Limb (tissue), 2 donors: ENCODE measurements at regions not wholly inside any gene's neighbourhood (a gene's known extent, or its start where the extent isn't known, plus 50 kb on each side); places are given as distances from the start of the nearest gene placed in this dataset.
"Not testable (repeated sequence)": the region's sequence is repeated elsewhere in the genome, so short reads cannot be mapped to it uniquely, and the experiment has no call there.

Experiments used
- DNase-seq, 2 donors: peaks; one replicate each; pipeline ENCODE4 v3.0.0-alpha.2; 2016; ENCODE audit errors: extremely low spot score in 2 of 2

- no peak for DNase-seq
Observed at GRCh38 chr6:15905488-15906419, 223.1 kb upstream of the MYLIP start.

DNA sequence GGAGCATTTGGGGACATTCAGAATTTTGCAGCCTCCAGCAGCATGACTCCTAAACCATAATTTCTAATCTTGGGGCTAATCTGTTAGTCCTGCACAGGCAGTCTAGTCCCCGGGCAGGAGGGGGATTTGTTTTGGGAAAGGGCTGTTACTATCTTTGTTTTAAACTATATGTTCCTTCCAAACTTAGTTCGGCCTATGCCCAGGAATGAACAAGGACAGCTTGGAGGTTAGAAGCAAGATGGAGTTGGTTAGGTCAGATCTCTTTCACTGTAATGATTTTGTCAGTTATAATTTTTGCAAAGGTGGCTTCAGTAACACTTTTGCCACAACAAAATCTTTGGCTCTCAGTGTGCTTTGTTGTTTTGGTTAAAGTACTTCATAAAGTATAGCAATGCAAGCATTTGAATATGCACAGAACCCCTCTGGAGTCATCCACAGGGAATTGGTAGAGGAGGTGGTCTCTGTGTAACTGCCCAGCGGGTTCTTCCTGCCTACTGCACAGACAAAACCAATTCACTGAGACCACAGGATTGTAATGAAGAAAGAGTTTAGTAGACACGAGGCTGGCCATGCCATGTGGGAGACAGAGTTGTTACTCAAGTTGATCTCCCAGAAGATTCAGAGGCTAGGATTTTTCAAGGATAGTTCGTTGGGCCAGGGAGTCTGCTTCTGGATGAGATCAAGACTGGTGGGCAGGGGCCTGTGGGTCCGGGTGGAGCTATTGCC is 224.1 kb upstream of the MYLIP start:
- no peak for DNase-seq

DNA sequence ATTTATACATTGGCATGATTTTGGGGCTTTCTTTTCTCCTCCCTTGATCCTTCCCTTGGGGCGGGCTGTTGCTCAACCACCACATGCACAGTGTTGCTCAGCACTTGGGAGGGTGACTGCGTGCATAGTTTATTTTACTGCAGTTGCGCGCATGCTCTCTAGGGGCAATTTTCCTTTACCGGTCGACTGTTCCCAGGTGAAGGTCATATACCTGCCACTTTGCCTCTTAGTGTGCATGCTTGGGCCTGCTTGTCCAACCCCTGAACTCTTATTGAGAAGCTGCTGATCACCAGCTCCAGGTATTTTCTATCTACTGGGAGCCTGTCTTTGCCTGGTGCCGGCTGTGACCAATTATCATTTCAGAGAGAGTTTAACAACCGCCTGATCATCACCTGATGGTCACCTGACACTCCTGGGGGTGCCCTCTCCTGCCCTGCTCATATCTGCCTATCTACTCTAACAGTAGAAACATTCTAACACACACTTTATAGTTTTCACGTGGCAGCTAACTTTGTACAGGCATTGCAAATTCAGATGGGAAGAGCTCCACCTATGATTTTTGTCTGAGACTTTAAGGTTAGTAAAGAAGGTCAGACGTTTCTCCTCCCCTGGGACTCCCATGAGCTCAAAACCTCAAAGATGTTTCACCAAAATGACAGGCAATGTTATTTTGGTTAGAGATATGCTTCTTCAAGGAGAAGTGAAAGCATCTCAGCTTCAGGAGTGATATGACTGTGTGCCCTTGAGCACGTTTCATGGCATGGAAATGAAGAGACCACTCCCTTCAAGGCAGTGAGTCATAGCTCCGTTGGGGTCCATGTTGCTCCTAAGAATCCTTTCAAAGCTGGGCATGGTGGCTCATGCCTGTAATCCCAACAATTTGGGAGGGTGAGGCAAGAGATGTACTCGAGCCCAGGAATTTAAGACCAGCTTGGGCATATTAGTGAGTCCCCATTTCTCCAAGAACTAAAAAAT is 227.5 kb upstream of the MYLIP start:
- no peak for DNase-seq

DNA sequence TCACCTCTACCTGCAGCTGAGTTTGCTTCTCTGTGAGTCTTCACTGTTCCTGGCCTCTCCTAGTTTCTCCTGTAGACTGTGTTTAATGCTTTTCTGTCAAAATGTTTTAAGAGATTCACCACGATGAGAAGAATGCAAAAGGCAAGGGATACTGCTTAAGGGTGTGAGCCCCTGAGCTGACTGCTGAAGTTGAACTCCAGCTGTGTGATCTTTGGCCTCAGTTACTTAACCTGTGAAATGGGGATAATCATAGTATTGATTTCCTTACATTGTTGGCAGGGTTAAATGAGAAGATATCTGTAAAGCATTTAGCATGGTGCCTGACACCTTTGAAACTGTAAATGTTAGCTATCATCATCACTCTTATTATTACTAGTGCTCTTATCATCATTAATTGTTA is 230.2 kb upstream of the MYLIP start:
- no peak for DNase-seq

- no peak for DNase-seq
Observed at GRCh38 chr6:15897063-15897876, 231.6 kb upstream of the MYLIP start.

DNA sequence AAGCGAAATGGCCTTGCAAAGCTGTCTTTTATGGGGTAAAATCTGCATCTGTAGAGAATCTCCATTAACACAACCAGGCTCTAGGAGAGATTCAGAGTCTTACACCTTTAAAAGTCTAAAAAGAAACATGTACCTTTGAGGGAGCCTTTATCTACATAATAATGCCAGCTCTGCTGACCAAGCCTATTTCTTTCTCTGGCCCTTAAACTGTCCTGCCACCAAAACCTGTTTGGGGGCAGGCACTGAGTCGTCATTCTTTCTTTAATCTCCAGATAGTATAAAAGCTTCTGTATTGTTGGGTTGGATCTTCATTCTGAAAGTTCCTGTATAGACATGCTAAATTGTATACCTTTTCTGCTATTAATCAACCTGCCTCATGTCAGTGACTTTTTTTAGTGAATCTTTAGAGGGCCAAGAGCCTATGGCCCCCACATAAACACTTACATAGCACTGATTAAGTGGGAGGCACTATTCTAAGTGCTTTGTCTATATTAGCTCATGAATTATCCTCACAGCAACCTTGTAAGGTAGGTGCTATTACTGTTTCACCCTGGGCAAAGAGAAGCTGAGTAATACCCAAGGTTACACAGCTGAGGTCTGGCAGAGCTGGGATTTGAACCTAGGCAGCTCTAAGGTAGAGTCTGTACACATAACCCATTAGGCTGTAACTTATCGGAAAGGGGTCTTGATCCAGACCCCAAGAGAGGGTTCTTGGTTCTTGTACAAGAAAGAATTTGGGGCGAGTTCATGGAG is 232.3 kb upstream of the DTNBP1 start:
- DNase-seq, result no peak

- DNase-seq, result no peak
Observed at GRCh38 chr6:15893556-15894253, 230.9 kb upstream of the DTNBP1 start.

DNA sequence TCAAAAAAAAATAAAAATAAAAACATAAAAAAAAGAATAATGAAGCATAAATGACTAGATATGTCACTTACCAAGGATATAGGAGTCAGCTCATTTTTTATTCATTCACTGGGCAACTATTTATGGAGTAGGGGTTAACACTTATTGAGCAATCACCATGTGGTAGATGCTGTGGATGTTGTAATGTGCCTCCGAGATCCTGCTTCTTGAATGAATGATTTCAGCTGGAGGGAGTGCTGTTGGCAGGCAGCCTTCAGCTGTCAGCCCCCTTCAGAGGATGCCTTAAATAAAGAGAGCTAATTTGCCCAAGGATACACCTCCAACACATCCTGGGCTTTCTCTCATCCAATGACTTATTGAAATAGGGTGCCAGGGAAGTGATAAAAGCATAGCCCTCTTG is 229.5 kb upstream of the DTNBP1 start:
- no peak for DNase-seq

GRCh38 chr6:15888798-15889772 is 226.3 kb upstream of the DTNBP1 start:
- DNase-seq, result no peak

- no peak for DNase-seq
Observed at GRCh38 chr6:15887491-15888461, 224.9 kb upstream of the DTNBP1 start.

DNA sequence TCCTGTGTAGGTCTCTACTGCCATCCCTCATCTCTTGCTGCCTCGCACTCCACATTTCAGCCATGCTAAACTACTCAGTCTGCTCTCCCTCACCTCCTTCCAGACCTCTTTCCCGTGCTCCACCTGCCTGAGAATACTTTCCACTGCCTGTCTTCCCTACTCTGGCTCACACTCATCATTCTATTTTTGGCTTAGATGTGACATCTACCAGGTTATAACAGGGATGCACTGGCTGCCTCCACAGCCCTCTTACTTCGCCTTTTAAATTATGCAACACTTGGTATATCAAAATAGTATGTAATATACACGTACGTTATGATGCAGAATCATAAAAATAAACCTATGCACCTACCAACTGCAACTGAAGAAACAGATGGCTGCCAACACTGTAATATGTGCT is 222.8 kb upstream of the DTNBP1 start:
- no peak for DNase-seq

GRCh38 chr6:15883593-15883992 is 220.8 kb upstream of the DTNBP1 start:
- not testable (repeated sequence) for DNase-seq

DNA sequence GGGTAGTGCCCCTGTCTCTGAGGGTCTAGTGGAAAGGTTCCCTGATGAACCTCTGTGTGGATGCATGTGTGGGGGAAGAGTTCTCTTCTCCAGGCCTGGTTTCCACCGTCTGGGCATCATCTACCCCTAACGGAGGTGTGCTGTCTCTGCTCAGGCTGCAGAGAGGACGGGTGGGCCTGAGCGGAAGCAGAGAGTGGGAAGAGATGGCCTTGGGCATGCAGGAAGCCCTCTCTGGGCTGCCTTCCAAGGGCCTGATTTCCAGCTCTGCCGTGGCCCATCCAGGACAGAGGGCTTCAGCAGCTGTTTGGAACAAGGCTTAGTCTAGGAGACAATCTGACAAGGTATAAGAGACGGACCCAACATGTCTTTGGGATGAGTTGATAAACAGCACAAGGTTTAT is 220.1 kb upstream of the DTNBP1 start:
- no peak for DNase-seq

GRCh38 chr6:15882345-15882744 is 219.5 kb upstream of the DTNBP1 start:
- no peak for DNase-seq

GRCh38 chr6:15881150-15881549 is 218.3 kb upstream of the DTNBP1 start:
- no peak for DNase-seq

DNA sequence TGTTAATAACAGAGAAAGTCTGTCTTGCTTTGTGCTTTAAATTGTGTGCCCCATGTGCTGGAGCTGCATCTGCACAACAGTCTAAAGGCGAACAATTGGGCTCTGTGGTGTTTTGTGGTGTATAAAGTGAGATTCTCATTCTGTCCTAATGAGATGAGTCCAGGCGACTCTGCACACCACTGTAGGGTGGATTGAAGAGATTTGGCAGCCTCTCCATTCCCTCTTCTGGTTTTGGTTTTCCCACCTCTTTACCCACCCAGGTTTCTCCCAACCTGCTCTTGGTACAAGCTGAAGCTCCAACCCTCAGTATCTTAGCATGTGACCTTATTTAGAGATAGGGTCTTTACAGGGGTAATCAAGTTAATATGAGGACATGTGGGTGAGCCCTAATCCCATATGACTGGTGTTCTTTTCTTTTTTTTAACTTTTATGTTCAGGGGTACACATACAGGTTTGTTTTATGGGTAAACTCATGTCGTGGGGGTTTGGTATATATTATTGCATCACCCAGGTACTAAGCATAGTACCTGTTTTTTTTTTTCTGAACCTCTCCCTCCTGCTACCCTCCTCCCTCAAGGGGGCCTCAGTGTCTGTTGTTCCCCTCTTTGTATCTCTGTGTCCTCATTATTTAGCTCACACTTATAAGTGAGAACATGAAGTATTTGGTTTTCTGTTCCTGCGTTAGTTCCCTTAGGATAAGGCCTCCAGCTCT is 217.6 kb upstream of the DTNBP1 start:
- DNase-seq, result no peak
